Right ventricle myocardium inferior (tissue), 1 donor: ENCODE measurements at regions not wholly inside any gene's neighbourhood (a gene's known extent, or its start where the extent isn't known, plus 50 kb on each side); places are given as distances from the start of the nearest gene placed in this dataset.
"Not testable (repeated sequence)": the region's sequence is repeated elsewhere in the genome, so short reads cannot be mapped to it uniquely, and the experiment has no call there.

Source experiments
- ATAC-seq: fragments of 200-7000 bp; cut with Tn5 transposase; one replicate; pipeline ENCODE4 v1.9.1; 2020; ENCODE audit warnings: mild to moderate bottlenecking, moderate library complexity
- DNase-seq: peaks from one replicate; pipeline ENCODE4 v3.0.0; 2021; ENCODE audit errors: missing footprints
- intact Hi-C: fragments of 100-400 bp; cut with DNase I; formaldehyde crosslinking; loops from one replicate; pipeline ENCODE4 v1.11.0; 2022
- donor health status: DM: no; HTN: yes; CAD: no; lungs with severe emphysema.

DNA sequence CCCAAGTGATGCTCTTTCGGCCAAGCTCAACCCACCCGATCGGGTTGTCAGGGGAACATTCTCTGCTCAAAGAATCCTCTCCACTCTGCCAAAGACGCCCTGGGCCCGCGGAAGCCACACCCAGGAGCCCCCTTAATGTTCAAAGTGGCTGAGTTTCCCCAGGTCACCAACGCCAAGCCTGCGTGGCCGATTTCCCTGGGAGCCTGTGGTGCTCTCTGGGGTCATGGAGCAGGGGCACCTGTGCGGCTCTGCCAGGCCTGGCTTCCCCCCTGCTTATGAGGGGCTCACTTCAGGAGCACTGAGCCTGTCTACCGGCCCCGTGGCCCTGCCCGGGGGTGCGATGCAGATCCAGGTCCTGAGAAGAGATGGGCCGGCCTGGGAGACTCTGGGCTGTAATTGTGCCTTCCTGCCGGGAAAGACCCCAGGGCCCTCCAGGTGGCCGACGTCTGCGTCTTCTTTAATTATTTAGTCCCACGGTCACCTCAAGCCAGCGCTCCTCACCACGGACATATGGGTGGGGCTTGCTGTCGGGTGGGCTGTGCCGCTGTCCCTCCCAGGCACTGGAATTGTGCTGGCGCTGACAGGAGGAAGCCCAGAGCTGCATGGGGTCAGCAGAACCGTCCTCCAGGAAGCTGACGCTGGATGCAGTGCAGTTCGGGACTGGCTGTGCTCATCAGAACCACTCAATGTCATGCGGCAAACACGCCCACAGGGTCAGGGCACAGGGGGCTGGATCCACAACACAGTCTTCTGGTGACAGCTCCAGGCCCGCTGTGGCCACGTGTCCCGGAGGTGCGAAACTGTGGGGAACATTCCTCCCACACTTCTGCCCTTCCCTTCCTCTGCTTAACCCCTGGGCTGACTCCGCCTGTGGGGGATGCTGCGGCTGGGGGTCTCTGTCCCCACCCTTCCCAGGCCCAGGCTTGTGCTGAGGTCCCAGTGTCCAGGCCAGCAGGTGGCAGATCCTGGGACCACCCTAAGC, 267.6 kb upstream of the SFSWAP start:
- ATAC-seq: no peak
- intact Hi-C loops: no loop called here
- no peak for DNase-seq

GRCh38 chr12:131444220-131445164, 266.4 kb upstream of the SFSWAP start:
- intact Hi-C loops: no loop called here
- no peak for DNase-seq

GRCh38 chr12:131445184-131445774, 265.6 kb upstream of the SFSWAP start:
- DNase-seq: no peak
- intact Hi-C loops: no loop called here
- ATAC-seq: no peak

More at GRCh38 chr12:131444220-131445164, 266.4 kb upstream of the SFSWAP start:
- ATAC-seq: no peak

- DNase-seq (no peak), ATAC-seq (no peak)
- intact Hi-C loops: no loop called here
These were observed 265.1 kb upstream of the SFSWAP start for GRCh38 chr12:131445795-131446194.

- ATAC-seq, DNase-seq, intact Hi-C loops: not testable (repeated sequence)
These were observed 263.3 kb upstream of the SFSWAP start for GRCh38 chr12:131447636-131448035.

- DNase-seq (no peak), ATAC-seq (no peak)
- intact Hi-C loops: no loop called here
These were observed 262.6 kb upstream of the SFSWAP start for GRCh38 chr12:131448254-131448795.

DNA sequence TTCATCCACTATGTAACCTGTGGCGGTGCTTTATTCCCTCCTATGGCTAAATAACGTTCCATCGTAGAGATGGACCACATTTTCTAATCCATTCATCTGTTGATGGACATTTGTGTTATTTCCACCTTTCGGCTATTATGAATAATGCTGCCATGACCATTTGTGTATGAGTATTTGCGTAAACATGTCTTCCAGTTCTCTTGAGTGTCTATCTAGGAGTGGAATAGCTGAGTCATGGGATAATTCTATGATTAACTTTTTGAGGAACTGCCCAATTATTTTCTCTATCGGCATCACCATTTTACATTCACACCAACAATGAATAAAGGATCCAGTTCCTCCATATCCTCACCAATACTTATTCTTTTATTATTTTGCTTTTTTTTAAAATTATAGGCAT, 261.9 kb upstream of the SFSWAP start:
- DNase-seq: no peak
- intact Hi-C loops: no loop called here
- ATAC-seq: no peak

- DNase-seq: no peak
- intact Hi-C loops: loop anchor here (10.0 kb wide), 2 partner anchors 348 to 538 kb away; no protein-coding TSS in a partner anchor
- ATAC-seq: no peak
These were observed 258.4 kb upstream of the SFSWAP start for GRCh38 chr12:131452444-131452860.

GRCh38 chr12:131454418-131455217, 256.3 kb upstream of the SFSWAP start:
- ATAC-seq: peak; percentile 63
- intact Hi-C loops: loop anchor here (10.0 kb wide), 2 partner anchors 350 to 540 kb away; no protein-coding TSS in a partner anchor
- DNase-seq: no peak

- no peak for DNase-seq
- ATAC-seq: no peak
- intact Hi-C loops: loop anchor here (10.0 kb wide), 2 partner anchors 350 to 540 kb away; no protein-coding TSS in a partner anchor
These were observed 255.7 kb upstream of the SFSWAP start for GRCh38 chr12:131455218-131455506.

GRCh38 chr12:131455581-131456110, 255.2 kb upstream of the SFSWAP start:
- intact Hi-C loops: loop anchor here (10.0 kb wide), 2 partner anchors 351 to 541 kb away; no protein-coding TSS in a partner anchor
- no peak for DNase-seq
- no peak for ATAC-seq

- no peak for DNase-seq
- no peak for ATAC-seq
- intact Hi-C loops: loop anchor here (10.0 kb wide), 2 partner anchors 352 to 542 kb away; no protein-coding TSS in a partner anchor
These were observed 254.4 kb upstream of the SFSWAP start for GRCh38 chr12:131456301-131457027.

GRCh38 chr12:131457028-131457310, 253.9 kb upstream of the SFSWAP start:
- DNase-seq (no peak), ATAC-seq (no peak)
- intact Hi-C loops: loop anchor here (10.0 kb wide), 2 partner anchors 352 to 542 kb away; no protein-coding TSS in a partner anchor

DNA sequence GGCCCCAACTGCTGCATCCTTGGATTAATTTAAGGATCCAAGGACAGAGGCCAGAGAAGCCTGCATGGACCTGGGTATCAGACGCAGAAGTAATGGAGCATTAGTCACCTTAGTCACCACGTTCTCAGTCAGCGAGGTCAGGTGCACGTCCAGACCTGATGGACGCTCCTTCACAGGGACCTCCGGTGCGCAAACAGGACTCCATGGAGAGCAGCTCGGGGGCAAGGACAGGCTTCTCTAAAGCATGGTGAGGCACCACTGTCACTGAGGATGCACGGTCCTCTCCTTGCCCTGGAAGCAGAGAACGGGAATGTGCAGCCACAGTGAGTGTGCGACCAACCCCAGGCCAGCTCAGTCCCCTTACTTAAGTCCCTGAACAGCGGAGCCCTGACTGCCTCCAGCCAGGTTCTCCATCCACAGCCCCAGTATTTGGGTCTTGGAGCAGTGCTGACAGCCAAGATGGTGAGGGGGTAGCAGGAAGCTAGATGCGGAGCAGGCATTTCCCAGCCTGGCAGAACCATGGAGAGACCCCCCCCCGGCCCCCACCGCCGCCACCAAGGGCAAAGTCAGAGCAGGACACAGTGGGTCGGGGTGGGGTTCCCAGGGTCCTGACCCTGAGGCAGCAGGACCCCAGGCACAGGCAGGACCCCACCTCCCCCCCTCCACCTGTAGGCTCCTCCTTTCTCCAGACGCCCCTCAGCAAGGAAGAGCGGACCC, 253.4 kb upstream of the SFSWAP start:
- intact Hi-C loops: loop anchor here (10.0 kb wide), 2 partner anchors 353 to 543 kb away; no protein-coding TSS in a partner anchor
- ATAC-seq (no peak), DNase-seq (no peak)

GRCh38 chr12:131458048-131458374, 252.9 kb upstream of the SFSWAP start:
- DNase-seq: no peak
- intact Hi-C loops: loop anchor here (10.0 kb wide), 2 partner anchors 353 to 543 kb away; no protein-coding TSS in a partner anchor
- no peak for ATAC-seq
